ENCODE measurements at regions not wholly inside any gene's neighbourhood (a gene's known extent, or its start where the extent isn't known, plus 50 kb on each side); places are given as distances from the start of the nearest gene placed in this dataset.

GRCh38 chr3:41002104-41002503 lies 197.2 kb upstream of the CTNNB1 start:
- Histone ChIP-seq H3K36me3 (ENCODE audit: control insufficient read depth, insufficient read depth, low read length) (no peaks in the 10 kb centered on the region), H3K4me3 (ENCODE audit: low read length) (no peak overlapping the region), H3K9me3 (ENCODE audit: control insufficient read depth, low read length) (no peaks in the 10 kb centered on the region), H3K9ac (ENCODE audit: extremely low read depth, low read length, poor library complexity, severe bottlenecking) (no peak overlapping the region), H3K4me1 (ENCODE audit: control insufficient read depth, insufficient read depth, low read length) (peaks cover 4% of the 10 kb centered on the region), H3K27ac (ENCODE audit: low read depth, low read length) (no peak overlapping the region), H3K27me3 (ENCODE audit: control insufficient read depth, insufficient read depth, low read length, poor library complexity, severe bottlenecking) (no peaks in the 10 kb centered on the region)
- Mint-ChIP-seq H3K27me3 (ENCODE audit: insufficient read depth) (peaks cover 4% of the 10 kb centered on the region), H3K4me1 (peaks cover 17% of the 10 kb centered on the region), H3K9me3 (peaks cover 1% of the 10 kb centered on the region), H3K4me3 (no peak overlapping the region), H3K36me3 (ENCODE audit: low read depth) (no peaks in the 10 kb centered on the region), H3K27ac (no peak overlapping the region)
- no peak for DNase-seq
- WGBS, 2 experiments (ENCODE audit: insufficient coverage in 1 of 2, insufficient read length in 1 of 2): 76% methylated on average over 4 of the region's 4 CpGs; no CpG with 5 or more reads in 1 of the 2 experiments
- no peak for TF ChIP-seq CTCF (conservative IDR thresholded peaks at IDR 0.05)

- H3K9me3 Mint-ChIP-seq: peaks cover 17% of the 10 kb centered on the region
- H3K4me3 ChIP-seq (ENCODE audit: low read length): no peak overlapping the region
- H3K36me3 ChIP-seq (ENCODE audit: control insufficient read depth, insufficient read depth, low read length): no peaks in the 10 kb centered on the region
- no peak for TF ChIP-seq CTCF (conservative IDR thresholded peaks at IDR 0.05)
- H3K27me3 Mint-ChIP-seq (ENCODE audit: insufficient read depth): peaks cover under 1% of the 10 kb centered on the region
- H3K9ac ChIP-seq (ENCODE audit: extremely low read depth, low read length, poor library complexity, severe bottlenecking): no peak overlapping the region
- peaks cover 12% of the 10 kb centered on the region for H3K4me1 Mint-ChIP-seq
- H3K27me3 ChIP-seq (ENCODE audit: control insufficient read depth, insufficient read depth, low read length, poor library complexity, severe bottlenecking): no peaks in the 10 kb centered on the region
- no peak for DNase-seq
- no peak overlapping the region for H3K27ac ChIP-seq (ENCODE audit: low read depth, low read length)
- H3K36me3 Mint-ChIP-seq (ENCODE audit: low read depth): peaks cover 1% of the 10 kb centered on the region
- no peak overlapping the region for H3K27ac Mint-ChIP-seq
- peaks cover 7% of the 10 kb centered on the region for H3K9me3 ChIP-seq (ENCODE audit: control insufficient read depth, low read length)
- peaks cover 6% of the 10 kb centered on the region for H3K4me1 ChIP-seq (ENCODE audit: control insufficient read depth, insufficient read depth, low read length)
- H3K4me3 Mint-ChIP-seq: no peak overlapping the region
Observed at GRCh38 chr3:41007399-41007798, 191.9 kb upstream of the CTNNB1 start.

- DNase-seq: no peak
- Histone ChIP-seq H3K4me3 (ENCODE audit: low read length) (no peak overlapping the region), H3K4me1 (ENCODE audit: control insufficient read depth, insufficient read depth, low read length) (peaks cover 6% of the 10 kb centered on the region), H3K27ac (ENCODE audit: low read depth, low read length) (no peak overlapping the region), H3K36me3 (ENCODE audit: control insufficient read depth, insufficient read depth, low read length) (no peaks in the 10 kb centered on the region), H3K9ac (ENCODE audit: extremely low read depth, low read length, poor library complexity, severe bottlenecking) (no peak overlapping the region), H3K9me3 (ENCODE audit: control insufficient read depth, low read length) (peaks cover 7% of the 10 kb centered on the region), H3K27me3 (ENCODE audit: control insufficient read depth, insufficient read depth, low read length, poor library complexity, severe bottlenecking) (no peaks in the 10 kb centered on the region)
- peaks cover 17% of the 10 kb centered on the region for H3K9me3 Mint-ChIP-seq
- peaks cover 1% of the 10 kb centered on the region for H3K36me3 Mint-ChIP-seq (ENCODE audit: low read depth)
- TF ChIP-seq CTCF (conservative IDR thresholded peaks at IDR 0.05): no peak
- H3K27ac Mint-ChIP-seq: no peak overlapping the region
- H3K4me3 Mint-ChIP-seq: no peak overlapping the region
- peaks cover 11% of the 10 kb centered on the region for H3K4me1 Mint-ChIP-seq
- peaks cover 9% of the 10 kb centered on the region for H3K27me3 Mint-ChIP-seq (ENCODE audit: insufficient read depth)
- 89 to 100% methylated on average over 1 of the region's 2 CpGs for WGBS, 2 experiments (ENCODE audit: insufficient coverage in 1 of 2, insufficient read length in 1 of 2)
Observed at GRCh38 chr3:41011854-41012253, 187.5 kb upstream of the CTNNB1 start.

Data from endodermal cell (in vitro differentiated cells).